Pancreas (tissue), 10 donors: ENCODE measurements at regions not wholly inside any gene's neighbourhood (a gene's known extent, or its start where the extent isn't known, plus 50 kb on each side); places are given as distances from the start of the nearest gene placed in this dataset.

Experiments used
- ATAC-seq, 4 donors: fragments of 200-7000 bp; cut with Tn5 transposase; one replicate each; pipeline versions ENCODE4 v1.8.0 to v1.9.1; 2020; ENCODE audit warnings: mild to moderate bottlenecking in 4 of 4, moderate library complexity in 4 of 4
- DNase-seq, 6 donors: peaks; one replicate each; pipeline ENCODE4 v3.0.0-alpha.2; 2020
- FAIRE-seq: peaks from 2 replicates; lab custom pipeline; 2012; peaks lifted over from hg19 to GRCh38; lab: Jason Lieb, UNC
- H3K27ac ChIP-seq, 4 donors: fragments of 200-600 bp; sonication (generic); 1 replicate in 3 of 4; 2 replicates in 1 of 4; pipeline versions ENCODE4 v1.5.0 to v1.8.0; 2020
- H3K27me3 ChIP-seq, 4 donors: fragments of 200-600 bp; one replicate each; pipeline ENCODE4 v1.8.0; 2021
- H3K36me3 ChIP-seq, 3 donors: fragments of 200-600 bp; sonication (generic) in 1 of 3; one replicate each; pipeline versions ENCODE4 v1.5.0 to v1.8.0; 2020 to 2021
- H3K4me1 ChIP-seq, 3 donors: fragments of 200-600 bp; one replicate each; pipeline ENCODE4 v1.8.0; 2021
- H3K4me3 ChIP-seq, 4 donors: fragments of 200-600 bp; sonication (generic) in 2 of 4; one replicate each; pipeline versions ENCODE4 v1.5.0 to v1.8.0; 2020 to 2021
- H3K9me3 ChIP-seq, 4 donors: fragments of 200-600 bp; one replicate each; pipeline ENCODE4 v1.8.0; 2021
- whole genome bisulfite sequencing, 2 donors: extraction: QIAGEN DNeasy Blood & Tissue Kit; methylation state at CpG; one replicate each; pipeline ENCODE4 v1.1.7; 2013; 5-methylcytosine and 5-hydroxymethylcytosine counted together
- intact Hi-C, 3 donors: fragments of 100-400 bp; cut with DNase I; formaldehyde crosslinking; loops; one replicate each; pipeline versions ENCODE4 v1.11.1 to v1.14.2; 2022
- TF ChIP-seq, protein P1 (sequence below), 4 donors: fragments of 200-600 bp; sonication (generic) in 3 of 4; IDR thresholded peaks; one replicate each; pipeline versions ENCODE4 v1.5.0 to v1.8.0; 2021; ENCODE audit warnings: antibody characterized with exemption in 4 of 4
- donor health status: healthy with polysubstance abuse.
- donor health status: DM: no; HTN: no; CAD: no; lungs with moderate emphysema.
- donor health status: DM: no; HTN: no; CAD: no.
- donor health status: control.
- donor health status: control.
- donor health status: Bipolar disorder and iron deficiency.
- donor health status: DM: yes; HTN: yes; CAD: no.
- donor health status: DM: no; HTN: no; CAD: no.
- donor health status: DM: no; HTN: no; CAD: no.
- donor health status: DM: yes; HTN: yes; CAD: no.

DNA sequence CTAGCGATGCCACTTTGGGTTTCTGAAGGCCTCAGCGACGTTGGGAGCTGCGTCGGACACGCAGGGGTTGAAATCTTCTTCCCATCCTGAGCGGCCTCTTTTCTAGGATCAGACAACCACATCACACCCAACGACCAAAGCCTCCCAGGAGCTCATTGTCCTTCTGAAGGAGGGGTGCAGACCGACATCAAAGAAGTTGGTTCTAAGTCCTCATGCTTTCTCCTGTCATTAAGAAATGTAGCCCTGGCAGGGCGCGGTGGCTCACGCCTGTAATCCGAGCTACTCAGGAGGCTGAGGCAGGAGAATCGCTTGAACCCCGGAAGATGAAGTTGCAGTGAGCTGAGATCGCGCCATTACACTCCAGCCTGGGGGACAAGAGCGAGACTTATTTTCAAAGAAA is 1681.9 kb downstream of the TP53TG3F start:
- H3K9me3 ChIP-seq: no peaks in the 10 kb centered on the region
- H3K4me3 ChIP-seq: no peak overlapping the region
- peak in 1 of 6 donors; percentile 21 for DNase-seq

DNA sequence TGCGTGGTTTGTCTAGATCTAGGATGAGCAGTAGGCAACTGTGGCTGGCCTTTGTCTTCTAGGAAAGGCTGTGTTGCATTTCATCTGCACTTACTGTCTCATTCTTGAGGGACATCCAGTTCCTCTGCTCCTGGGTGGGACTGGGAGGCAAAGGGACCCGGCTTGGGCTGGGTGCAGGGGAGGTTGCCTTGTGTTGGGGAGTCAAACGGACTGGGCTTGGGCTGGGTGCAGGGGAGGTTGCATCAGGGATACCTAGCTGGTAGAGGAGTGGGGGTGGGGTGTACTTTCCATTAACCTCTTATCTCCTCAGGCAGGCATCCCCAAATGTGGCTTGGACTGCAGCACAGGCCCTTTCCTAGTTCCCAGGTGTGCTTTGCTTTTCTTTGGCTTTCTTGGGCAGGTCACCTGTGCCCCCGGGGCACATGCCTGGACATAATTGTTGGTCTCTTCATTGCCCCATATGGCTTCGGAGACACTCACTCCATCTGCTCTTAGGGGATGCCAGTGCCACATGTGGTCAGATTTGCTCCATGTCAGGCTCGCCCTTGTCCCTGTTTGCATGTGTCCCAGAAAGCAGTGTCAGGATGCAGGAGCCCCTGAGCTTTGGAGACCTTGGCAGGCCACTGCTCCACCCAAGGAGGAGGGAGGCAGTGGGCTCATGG is 1682.9 kb downstream of the TP53TG3F start:
- peak in 2 of 6 donors; percentile 2 to 21 for DNase-seq
- H3K9me3 ChIP-seq: no peaks in the 10 kb centered on the region
- ATAC-seq: no peak
- H3K4me3 ChIP-seq: no peak overlapping the region
- intact Hi-C loops: no loop called here
- no peaks in the 10 kb centered on the region for H3K36me3 ChIP-seq
- no peaks in the 10 kb centered on the region for H3K4me1 ChIP-seq
- FAIRE-seq: no peak
- no peaks in the 10 kb centered on the region for H3K27me3 ChIP-seq
- no peak overlapping the region for H3K27ac ChIP-seq
- WGBS, 2 donors: 42 to 48% methylated on average over 6 of the region's 6 CpGs
- TF ChIP-seq, protein P1, sequence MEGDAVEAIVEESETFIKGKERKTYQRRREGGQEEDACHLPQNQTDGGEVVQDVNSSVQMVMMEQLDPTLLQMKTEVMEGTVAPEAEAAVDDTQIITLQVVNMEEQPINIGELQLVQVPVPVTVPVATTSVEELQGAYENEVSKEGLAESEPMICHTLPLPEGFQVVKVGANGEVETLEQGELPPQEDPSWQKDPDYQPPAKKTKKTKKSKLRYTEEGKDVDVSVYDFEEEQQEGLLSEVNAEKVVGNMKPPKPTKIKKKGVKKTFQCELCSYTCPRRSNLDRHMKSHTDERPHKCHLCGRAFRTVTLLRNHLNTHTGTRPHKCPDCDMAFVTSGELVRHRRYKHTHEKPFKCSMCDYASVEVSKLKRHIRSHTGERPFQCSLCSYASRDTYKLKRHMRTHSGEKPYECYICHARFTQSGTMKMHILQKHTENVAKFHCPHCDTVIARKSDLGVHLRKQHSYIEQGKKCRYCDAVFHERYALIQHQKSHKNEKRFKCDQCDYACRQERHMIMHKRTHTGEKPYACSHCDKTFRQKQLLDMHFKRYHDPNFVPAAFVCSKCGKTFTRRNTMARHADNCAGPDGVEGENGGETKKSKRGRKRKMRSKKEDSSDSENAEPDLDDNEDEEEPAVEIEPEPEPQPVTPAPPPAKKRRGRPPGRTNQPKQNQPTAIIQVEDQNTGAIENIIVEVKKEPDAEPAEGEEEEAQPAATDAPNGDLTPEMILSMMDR (IDR thresholded peaks at IDR 0.05): no peak

More for the DNA sequence above, 1681.9 kb downstream of the TP53TG3F start:
- FAIRE-seq: no peak
- no peaks in the 10 kb centered on the region for H3K27me3 ChIP-seq
- H3K27ac ChIP-seq: no peak overlapping the region
- no peak for ATAC-seq
- TF ChIP-seq, protein P1 (IDR thresholded peaks at IDR 0.05): no peak
- no peaks in the 10 kb centered on the region for H3K4me1 ChIP-seq
- intact Hi-C loops: no loop called here
- H3K36me3 ChIP-seq: no peaks in the 10 kb centered on the region
- WGBS, 2 donors: 66 to 72% methylated on average over 18 of the region's 18 CpGs

DNA sequence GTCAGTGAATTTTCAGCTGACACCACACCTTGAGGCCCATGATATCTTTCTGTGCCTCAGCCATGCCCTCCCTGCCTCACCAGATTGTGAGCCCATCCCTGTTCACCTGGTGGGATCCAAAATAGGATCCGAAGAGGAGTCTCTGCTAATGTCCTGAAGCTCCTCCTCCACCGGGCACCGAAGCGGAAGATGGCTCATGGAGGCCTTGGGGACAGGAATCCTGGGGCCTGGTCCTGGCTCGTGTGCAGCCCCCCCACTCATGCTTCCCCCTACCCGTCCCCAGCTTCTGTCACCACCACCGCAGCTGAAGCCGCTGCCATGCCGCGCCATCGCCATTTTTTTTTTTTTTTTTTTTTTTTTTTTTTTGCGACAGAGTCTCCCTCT is 1683.4 kb downstream of the TP53TG3F start:
- Histone ChIP-seq H3K27me3 (no peaks in the 10 kb centered on the region), H3K9me3 (no peaks in the 10 kb centered on the region), H3K36me3 (no peaks in the 10 kb centered on the region), H3K27ac (no peak overlapping the region), H3K4me1 (no peaks in the 10 kb centered on the region), H3K4me3 (no peak overlapping the region)
- TF ChIP-seq, protein P1 (IDR thresholded peaks at IDR 0.05): no peak
- ATAC-seq (no peak), FAIRE-seq (no peak), DNase-seq (peak in 1 of 6 donors; percentile 26)
- WGBS, 2 donors: 86 to 94% methylated on average over 11 to 12 of the region's 12 CpGs
- intact Hi-C loops: no loop called here

DNA sequence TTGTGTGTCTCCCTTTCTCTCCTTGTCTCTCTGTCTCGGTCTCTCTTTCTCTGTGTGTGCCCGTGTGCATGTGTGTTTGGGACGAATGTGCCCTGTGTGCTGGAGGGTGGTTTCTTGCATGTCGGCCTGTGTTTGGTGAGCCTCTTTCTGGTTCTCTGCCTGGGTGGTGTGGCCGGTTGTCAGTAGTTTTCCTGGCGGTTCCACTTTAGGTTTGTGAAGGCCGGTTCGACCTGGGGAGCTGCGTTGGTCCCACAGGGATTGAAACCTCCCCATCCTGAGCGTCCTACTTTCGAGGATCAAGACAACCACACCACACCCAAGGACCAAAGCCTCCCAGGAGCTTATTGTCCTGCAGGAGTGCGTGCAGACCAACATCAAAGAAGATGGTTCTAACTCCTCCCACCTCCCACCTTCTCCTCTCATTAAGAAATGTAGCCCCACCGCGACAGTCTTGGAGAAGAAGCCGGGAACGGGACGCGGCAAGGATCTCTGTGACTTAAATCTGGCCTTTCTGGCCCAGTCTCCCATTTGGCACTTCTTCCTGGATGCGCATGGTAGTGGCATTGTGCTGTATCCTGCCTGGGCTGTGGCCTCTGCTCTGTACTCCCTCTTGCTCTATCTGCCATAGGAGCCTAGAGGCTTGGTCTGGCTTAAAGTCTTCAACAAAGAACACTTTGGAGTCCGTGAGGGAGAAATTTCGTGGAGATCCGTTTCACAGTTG is 1685.0 kb downstream of the TP53TG3F start:
- ATAC-seq (no peak), FAIRE-seq (no peak)
- 58 to 71% methylated on average over 22 of the region's 22 CpGs for WGBS, 2 donors

More for the DNA sequence above, 1685.0 kb downstream of the TP53TG3F start:
- intact Hi-C loops: no loop called here
- Histone ChIP-seq H3K27me3 (no peaks in the 10 kb centered on the region), H3K4me3 (no peak overlapping the region), H3K36me3 (no peaks in the 10 kb centered on the region), H3K27ac (no peak overlapping the region), H3K4me1 (no peaks in the 10 kb centered on the region), H3K9me3 (no peaks in the 10 kb centered on the region)
- DNase-seq: peak in 2 of 6 donors; percentile 1 to 16
- TF ChIP-seq, protein P1 (IDR thresholded peaks at IDR 0.05): no peak
